ENCODE measurements at regions not wholly inside any gene's neighbourhood (a gene's known extent, or its start where the extent isn't known, plus 50 kb on each side); places are given as distances from the start of the nearest gene placed in this dataset.

GRCh38 chr1:239263801-239264200, 122.6 kb upstream of the CHRM3 start:
- DNase-seq (ENCODE audit: low read depth) = no peak

- no peak for DNase-seq (ENCODE audit: low read depth)
These were observed 123.8 kb upstream of the CHRM3 start for GRCh38 chr1:239262538-239262937.

GRCh38 chr1:239261521-239261920, 124.8 kb upstream of the CHRM3 start:
- no peak for DNase-seq (ENCODE audit: low read depth)

GRCh38 chr1:239260842-239261241, 125.5 kb upstream of the CHRM3 start:
- DNase-seq (ENCODE audit: low read depth) = no peak

GRCh38 chr1:239255628-239256160, 130.7 kb upstream of the CHRM3 start:
- DNase-seq (ENCODE audit: low read depth) = no peak

- no peak for DNase-seq (ENCODE audit: low read depth)
These were observed 131.4 kb upstream of the CHRM3 start for GRCh38 chr1:239254999-239255398.

- no peak for DNase-seq (ENCODE audit: low read depth)
These were observed 133.3 kb upstream of the CHRM3 start for GRCh38 chr1:239253032-239253431.

GRCh38 chr1:239250353-239251035, 135.9 kb upstream of the CHRM3 start:
- DNase-seq (ENCODE audit: low read depth) = no peak

- DNase-seq (ENCODE audit: low read depth) = no peak
These were observed 139.1 kb upstream of the CHRM3 start for GRCh38 chr1:239247285-239247684.

- DNase-seq (ENCODE audit: low read depth) = no peak
These were observed 142.3 kb upstream of the CHRM3 start for GRCh38 chr1:239244084-239244483.

GRCh38 chr1:239243006-239243405, 143.4 kb upstream of the CHRM3 start:
- no peak for DNase-seq (ENCODE audit: low read depth)

GRCh38 chr1:239242404-239242803, 144.0 kb upstream of the CHRM3 start:
- DNase-seq (ENCODE audit: low read depth) = no peak

- no peak for DNase-seq (ENCODE audit: low read depth)
These were observed 145.6 kb upstream of the CHRM3 start for GRCh38 chr1:239240736-239241135.

- DNase-seq (ENCODE audit: low read depth) = no peak
These were observed 146.8 kb upstream of the CHRM3 start for GRCh38 chr1:239239529-239239928.

- no peak for DNase-seq (ENCODE audit: low read depth)
These were observed 148.5 kb upstream of the CHRM3 start for GRCh38 chr1:239237912-239238311.

- DNase-seq (ENCODE audit: low read depth) = no peak
These were observed 152.7 kb upstream of the CHRM3 start for GRCh38 chr1:239233626-239234025.

GRCh38 chr1:239232921-239233320, 153.4 kb upstream of the CHRM3 start:
- no peak for DNase-seq (ENCODE audit: low read depth)

- DNase-seq (ENCODE audit: low read depth) = no peak
These were observed 157.9 kb upstream of the CHRM3 start for GRCh38 chr1:239228451-239228850.

GRCh38 chr1:239225396-239225795, 161.0 kb upstream of the CHRM3 start:
- DNase-seq (ENCODE audit: low read depth) = no peak

GRCh38 chr1:239224100-239224499, 162.3 kb upstream of the CHRM3 start:
- DNase-seq (ENCODE audit: low read depth) = no peak

GRCh38 chr1:239222999-239223398, 163.4 kb upstream of the CHRM3 start:
- no peak for DNase-seq (ENCODE audit: low read depth)

GRCh38 chr1:239221656-239222055, 164.7 kb upstream of the CHRM3 start:
- DNase-seq (ENCODE audit: low read depth) = no peak

- no peak for DNase-seq (ENCODE audit: low read depth)
These were observed 166.7 kb upstream of the CHRM3 start for GRCh38 chr1:239219679-239220078.

- DNase-seq (ENCODE audit: low read depth) = no peak
These were observed 168.1 kb upstream of the CHRM3 start for GRCh38 chr1:239218301-239218700.

All from stimulated activated CD8-positive, alpha-beta memory T cell treated with anti-CD3 and anti-CD28 coated beads, Interleukin-7, amount 100 ng/mL, for 24 hours (primary cell).